HG03045 (cell line): ENCODE measurements at regions not wholly inside any gene's neighbourhood (a gene's known extent, or its start where the extent isn't known, plus 50 kb on each side); places are given as distances from the start of the nearest gene placed in this dataset.
"Not testable (repeated sequence)": the region's sequence is repeated elsewhere in the genome, so short reads cannot be mapped to it uniquely, and the experiment has no call there.

Experiments
- ATAC-seq: cut with Tn5 transposase; IDR thresholded peaks from one replicate; pipeline ENCODE4 v1.9.1; 2021; ENCODE audit warnings: mild to moderate bottlenecking, moderate library complexity; ENCODE audit not compliant: unreplicated experiment

DNA sequence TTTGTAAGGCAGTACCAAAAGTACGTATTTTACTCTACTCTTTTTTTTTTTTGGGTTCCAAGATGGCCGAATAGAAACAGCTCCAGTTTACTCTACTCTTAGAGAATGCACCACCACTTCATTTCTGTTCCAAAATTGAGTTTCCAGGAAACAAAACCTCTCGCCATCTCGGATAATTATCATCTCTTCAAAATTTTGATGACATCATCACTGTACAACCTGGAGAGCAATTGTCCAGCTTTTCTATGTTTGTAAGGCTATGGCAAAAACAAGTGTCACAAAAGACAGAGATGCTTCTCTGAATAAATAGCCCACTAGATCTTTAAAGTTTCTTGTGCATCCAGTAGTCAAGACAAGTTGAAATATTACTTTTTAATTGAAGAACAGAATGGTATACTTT is 1631.9 kb upstream of the CDH6 start:
- no peak for ATAC-seq

DNA sequence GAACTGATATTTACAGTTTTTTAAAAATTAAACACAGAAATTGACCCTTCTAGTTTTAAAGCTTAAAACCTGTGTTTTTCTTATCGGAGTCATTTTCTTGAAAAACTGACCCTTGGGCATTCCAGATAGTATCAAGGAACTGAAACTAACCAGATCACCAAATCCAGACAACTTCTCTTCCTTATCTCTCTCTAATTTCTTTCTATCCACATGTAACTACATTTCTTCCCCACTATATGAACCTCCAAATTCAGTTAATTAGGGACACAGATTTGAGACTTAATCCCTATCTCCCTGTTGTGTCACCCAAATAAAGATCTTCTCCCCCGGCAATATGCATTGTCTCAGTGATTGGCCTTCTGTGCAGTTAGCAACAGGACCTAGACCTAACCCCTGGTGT is 1643.0 kb upstream of the CDH6 start:
- ATAC-seq: no peak

DNA sequence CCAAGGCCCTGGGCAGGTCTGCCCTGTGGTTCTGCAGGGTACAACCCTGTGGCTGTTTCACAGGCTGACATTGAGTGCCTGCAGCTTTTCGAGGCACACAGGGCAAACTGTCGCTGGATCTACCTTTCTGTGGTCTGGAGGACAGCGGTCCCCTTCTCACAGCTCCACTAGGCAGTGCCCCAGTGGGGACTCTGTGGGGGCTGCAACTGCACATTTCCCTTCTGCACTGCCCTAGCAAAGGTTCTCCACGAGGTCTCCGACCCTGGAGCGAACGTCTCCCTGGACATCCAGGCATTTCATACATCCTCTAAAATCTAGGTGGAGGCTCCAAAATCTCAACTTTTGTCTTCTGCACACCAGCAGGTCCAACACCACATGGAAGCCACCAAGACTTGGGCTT is 1645.2 kb upstream of the CDH6 start:
- no peak for ATAC-seq

DNA sequence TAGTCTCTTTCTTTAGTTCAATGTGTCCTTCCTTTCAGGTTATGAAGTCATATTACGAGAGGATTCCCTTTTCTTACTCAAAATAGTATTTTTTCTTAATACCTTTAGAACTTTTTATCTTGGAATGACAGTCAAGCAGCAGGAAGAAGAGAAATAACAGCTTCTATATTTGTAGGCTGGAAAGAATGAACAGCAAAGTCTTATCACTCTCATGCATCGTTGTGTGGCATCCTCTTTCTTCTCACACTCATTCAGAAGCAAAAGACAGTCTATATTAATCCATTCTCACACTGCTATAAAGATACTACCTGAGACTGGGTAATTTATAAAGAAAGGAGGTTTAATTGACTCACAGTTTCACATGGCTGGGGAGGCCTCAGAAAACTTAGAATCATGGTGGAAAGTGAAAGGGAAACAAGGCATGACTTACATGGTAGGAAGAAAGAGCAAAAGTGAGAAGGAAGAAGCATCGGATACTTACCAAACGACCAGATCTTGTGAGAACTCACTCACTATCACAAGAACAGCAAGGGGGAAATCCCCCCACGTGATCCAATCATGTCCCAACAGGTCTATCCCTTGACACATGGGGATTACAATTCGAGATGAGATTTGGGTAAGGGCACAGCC is 1646.1 kb upstream of the CDH6 start:
- ATAC-seq: no peak

DNA sequence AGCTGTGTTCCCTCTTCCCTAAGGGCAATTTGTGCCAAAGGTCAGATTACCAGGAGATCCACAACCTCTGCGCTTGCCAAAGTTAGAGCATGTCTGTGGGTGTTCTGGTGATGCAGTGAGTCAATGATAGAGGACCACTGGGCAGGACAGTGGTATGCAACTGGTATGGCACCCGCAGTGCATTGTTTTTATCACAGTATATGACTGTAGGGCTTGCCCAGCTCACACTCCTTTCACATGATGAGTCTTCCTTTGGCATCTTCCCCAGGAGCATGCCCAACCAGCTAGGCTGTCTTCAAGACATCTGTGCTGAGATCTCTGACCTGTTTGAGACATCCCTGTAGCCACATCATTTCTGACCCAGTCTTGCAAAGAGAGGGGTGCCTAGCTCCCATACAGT is 1650.0 kb upstream of the CDH6 start:
- no peak for ATAC-seq

DNA sequence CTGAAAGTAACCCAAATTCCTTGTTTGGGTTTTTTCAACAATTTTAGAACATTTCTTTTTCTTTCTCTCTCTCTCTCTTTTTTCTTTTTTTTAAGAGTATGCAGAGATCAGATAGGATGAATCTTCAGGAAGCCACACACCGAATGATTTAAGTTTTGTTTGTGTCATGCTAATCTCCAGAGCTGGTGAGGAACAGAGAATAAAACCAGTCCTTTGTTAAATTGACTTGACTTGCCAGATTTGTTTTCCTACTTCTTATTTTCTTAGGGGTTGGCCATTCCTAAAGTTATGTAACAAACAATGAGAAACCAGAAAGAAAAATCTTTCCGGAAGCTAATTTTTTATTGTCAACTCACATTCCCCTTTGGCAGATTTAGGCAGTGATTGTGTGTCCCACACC is 1669.3 kb upstream of the CDH6 start:
- ATAC-seq: no peak

DNA sequence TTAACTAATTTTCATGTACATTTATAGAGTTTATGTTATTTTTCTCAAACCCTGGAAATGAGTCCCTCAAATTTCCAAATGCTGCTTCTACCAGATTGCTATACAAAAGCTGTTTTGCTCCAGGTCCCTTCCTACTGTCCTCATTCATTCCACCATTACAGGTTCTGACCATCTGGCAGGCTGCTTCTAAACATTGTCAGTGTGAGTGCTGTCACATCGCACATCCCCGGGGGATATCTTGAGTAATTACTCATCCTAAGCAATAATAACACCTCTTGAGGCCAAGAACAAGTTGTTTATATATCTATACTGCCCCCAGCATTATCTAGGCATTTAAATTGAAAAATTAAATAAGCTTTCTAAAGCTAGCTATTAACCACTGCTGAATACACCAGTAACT is 1675.3 kb upstream of the CDH6 start:
- ATAC-seq: no peak

DNA sequence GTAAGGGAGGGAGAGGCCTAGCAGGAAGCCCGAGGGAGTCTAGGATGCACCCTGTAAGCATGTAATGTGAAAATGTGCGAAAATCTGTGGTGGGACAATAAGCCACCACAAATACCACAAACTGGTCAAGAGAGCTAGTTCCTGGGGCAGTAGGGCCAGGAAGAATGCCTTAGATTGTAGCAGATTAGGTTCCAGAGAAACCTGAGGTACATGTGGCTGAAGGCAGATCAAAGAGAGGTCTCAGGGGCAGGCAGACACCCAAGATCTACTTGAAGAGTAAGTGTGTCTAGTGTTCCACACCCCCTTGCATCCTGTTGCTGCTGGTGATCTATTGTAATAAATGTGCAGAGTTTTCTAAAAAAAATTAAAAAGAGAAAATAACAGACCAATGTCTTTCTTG is 1677.3 kb upstream of the CDH6 start:
- ATAC-seq: no peak

DNA sequence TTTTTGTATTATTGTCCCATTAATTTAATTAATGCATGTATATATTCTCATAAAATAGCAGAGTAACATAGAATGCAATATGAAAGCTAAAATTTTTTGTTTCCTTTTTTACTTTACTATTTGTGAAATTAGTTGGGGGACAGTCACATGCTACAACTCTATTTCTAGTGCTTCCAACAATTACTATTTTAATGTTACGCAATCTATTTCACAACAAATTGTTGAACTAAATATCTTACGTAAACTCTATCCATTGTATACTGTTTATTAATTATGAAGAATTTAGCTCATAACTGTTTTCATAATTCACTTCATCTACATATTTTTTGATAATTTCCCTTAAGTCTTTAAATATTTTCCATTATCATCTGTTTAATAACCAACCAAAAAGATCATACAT is 1685.4 kb upstream of the CDH6 start:
- no peak for ATAC-seq

DNA sequence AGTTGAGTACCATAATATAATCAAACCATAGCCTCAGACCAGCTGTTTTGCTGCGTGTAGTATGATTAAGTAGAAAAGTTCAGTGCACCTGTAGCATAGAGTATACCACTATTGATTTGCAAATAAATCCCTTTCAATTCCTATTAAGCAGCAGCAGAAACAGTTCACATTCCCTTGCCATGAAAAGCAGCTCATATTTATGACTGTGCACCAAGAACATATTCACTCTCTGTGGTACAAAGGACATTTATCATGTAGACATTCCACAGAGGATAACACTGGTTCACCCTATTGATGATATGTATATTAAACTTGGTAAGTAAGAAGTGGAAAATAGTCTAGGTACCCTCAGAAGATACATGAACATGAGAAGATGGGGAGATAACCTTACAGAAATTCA is 1689.1 kb upstream of the CDH6 start:
- no peak for ATAC-seq

DNA sequence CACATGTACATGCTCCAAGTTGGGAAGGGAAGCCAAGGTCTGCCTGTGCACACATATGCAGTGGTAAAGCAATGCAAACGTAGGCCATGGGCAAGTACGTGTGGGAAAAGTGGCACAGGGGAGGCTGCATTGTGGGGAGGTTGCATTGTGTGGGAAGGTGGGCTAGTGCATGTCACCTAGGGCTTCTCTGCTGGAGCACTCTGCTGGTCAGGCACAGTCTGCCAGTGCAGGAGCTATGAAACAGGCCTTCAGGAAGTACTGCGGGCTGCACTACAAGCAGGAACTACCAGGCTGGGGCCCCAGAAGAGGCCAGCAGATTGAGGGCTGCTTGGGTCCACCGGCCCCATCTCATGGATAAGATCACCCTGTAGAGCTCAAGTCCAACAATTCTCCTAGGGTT is 1694.6 kb upstream of the CDH6 start:
- no peak for ATAC-seq

DNA sequence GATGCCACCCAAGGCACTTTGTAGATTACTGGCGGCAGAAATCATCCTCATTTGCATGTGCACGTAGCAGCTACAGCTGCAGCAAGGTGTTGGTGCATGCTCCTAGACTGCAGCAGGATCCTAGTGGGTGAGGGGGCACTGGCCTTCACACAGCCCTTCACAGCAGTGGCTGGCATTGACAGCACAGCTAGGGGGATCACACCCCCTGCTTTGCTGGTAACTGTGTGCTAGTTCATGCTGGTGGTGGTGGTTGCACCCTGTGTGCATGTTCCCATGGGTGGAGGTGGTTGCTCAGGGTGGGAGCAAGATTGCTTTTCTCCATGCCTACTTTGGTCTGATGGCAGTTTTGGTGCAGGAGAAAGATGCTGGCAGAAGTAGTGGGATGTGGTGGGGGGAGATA is 1695.1 kb upstream of the CDH6 start:
- ATAC-seq: no peak

DNA sequence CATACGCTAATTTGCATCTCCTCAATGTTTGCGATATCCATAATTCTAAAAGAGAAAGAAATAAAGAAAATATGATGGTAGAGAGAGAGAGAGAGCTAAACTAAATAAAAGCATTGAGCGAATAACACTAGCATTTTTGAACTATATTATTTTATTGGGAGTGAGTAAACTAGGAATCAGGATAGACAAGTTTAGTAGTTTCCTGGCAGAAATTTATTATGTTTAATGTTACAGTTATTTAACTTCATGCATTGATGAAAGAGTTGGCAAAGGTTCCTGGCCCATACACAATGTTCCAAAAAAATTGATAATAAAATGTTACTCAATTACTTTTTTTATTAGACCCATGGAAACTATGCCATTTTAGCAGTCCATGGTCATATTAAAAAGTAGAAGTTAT is 1708.2 kb upstream of the CDH6 start:
- ATAC-seq: no peak

DNA sequence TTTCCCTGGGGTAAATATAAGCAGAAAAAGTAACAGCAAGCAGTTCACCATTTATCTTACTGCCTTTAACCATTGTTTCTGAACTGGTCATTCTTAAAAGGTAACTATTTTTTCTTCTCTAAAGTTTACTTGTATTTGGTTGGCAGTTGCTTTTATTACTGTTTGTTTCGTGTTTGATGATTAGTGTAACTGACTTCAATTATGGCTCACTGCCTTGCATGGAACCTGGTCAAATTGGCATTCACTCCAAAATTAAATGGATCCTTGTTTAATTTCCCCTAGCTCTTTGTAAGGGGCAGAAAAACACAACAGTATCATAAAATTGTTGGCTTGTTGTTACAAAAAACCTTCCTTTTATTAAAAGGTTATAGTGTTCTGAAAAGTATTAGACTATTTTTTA is 1723.9 kb upstream of the CDH6 start:
- no peak for ATAC-seq

DNA sequence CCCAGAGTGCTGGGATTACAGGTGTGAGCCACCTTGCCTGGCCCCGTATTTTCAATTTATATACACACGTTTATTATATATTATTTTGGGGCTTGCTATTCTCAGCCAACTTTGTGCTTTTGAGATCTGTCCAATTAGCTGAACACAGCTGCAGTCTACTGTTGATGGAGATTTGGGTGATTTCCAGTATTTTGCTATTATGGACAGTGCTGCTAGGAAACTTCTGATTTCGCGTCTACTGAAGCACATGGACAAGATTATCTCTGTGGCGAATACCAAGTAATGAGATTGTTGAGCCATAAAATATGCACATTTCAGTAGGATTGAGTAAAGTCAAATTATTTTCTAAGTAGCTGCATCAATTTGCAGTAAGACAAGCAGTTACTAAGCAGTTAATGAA is 1731.2 kb upstream of the CDH6 start:
- no peak for ATAC-seq

DNA sequence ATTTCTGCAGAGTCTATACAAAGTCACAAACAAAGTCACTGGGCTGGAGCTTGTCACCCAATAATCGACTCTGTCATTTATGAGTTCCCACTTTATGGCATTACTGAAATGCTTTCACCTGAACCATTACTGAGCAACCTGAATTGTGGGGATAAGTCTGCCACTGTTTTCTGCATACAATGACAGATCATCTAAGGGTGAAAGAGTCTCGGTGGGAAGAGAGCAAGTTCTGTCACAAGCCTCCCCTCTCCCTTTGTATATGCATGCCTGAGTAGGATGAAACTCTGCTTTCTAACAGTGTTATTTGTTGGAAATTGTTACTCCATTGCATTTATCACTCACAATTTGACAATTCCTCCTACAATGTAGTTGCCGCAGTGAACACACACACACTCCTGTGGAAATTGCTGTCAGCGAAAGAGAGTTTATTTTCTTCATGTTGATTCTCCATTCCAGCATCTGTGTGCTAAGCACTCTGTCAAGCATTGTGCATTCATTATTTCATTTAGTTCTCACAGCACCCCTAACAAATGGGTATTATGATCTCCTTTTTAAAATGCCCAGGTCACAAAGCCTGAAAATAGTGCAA is 1732.4 kb upstream of the CDH6 start:
- no peak for ATAC-seq

DNA sequence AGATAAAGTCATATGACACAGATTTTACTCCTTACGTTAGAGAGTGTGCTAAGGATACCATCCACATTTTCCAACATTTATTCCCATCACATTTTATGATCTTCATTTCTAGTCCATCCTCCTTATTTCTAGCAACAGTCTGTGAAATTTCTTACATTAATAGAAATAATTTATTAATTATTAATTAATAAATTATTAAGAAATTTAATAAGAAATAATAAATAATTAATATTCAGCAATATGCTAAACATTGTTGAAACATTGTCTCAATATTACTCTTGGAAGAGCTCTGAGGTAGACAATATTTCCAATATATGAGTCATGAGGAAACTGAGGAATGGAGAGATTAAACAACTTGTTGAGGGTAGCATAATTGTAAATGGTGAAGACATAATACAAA is 1742.5 kb upstream of the CDH6 start:
- not testable (repeated sequence) for ATAC-seq

DNA sequence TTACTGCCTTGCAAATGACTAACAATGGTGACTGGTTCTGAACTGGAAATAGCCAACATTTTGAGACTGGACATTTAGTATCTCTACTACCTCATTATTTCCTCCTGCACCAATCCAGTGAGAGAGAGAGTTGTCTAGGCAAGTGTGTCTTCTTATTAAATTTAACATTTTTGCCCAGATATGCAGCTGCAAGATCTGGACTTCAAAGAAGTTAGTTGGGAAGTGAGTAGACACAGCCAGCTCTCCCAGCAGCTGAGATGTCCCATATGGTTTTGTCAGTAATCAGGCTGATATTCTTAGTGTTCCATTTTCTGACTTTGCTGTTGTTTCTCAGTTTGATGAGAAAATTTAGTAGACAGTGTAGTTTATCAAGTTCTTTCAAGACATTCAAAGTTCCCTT is 1778.8 kb upstream of the CDH6 start:
- no peak for ATAC-seq

DNA sequence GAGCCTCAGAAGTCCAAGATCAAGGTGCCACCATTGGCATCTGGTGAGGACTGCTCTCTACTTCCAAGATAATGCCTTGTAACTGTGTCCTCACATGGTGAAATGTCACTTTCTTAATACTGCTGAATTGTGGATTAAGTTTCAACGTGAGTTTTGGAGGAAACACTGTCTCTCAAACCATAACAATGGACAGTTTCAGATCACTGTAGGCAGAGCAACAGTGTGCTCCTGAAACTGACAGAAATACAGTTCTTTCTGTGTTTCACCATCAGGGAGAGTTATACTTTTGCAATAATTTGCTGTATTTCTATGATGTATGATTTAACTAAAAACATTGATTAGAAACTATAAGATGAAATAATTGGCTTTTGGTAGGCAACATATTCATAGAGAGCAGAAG is 1780.5 kb upstream of the CDH6 start:
- no peak for ATAC-seq

DNA sequence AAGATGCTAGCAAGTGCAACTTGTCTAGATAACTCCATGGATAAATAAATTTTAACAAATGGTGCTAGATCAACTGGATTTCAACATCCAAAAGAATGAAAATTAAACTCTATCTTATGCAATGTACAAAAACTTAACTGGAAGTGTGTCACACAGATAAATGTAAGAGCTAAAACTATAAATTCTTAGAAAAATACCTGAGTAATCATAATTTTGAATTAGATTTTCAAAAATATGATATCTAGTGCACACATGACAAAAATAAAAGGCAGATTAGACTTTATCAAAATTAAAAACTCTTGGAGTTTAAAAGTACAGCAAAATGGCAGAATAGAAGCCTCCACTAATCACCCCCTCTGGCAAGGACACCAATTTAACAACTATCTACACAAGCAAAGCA is 1791.2 kb upstream of the CDH6 start:
- no peak for ATAC-seq

DNA sequence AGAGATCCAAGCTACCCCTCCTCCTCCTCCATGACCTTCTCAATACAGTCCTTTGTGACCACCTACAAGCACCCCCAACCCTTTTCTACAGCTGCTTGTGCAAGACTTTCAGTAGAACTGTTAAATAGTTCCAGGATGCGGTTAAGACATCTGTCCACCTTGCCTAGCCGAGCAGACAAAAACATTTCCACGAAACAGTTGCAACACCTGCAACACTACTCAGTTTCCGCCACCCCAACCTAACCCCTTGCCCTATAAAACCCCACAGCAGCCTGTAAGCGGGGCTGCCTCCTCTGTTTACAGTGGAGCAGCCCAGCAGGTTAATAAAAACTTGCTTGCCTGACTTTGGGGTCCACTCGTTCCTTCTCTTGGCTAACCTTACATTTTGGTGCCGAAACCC is 1803.5 kb upstream of the CDH6 start:
- no peak for ATAC-seq

DNA sequence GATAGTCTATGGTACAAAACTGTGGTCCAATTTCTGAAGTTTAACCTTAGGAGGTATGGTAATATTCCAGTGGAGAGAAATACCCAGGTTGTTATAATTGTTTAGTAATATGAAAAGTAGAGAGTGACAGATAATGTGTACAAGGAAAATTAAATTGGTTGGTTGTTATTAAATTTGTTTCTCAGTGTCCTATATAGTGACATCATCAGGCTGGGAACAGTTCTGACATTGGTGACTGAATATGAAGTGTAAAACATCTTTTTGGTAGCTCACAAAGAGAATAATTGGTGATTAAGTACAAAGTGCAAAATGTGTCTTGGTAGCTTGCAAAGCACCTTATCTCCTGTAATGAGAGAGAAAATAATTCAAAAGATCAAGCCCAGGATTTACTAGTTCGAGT is 1806.1 kb upstream of the CDH6 start:
- no peak for ATAC-seq

DNA sequence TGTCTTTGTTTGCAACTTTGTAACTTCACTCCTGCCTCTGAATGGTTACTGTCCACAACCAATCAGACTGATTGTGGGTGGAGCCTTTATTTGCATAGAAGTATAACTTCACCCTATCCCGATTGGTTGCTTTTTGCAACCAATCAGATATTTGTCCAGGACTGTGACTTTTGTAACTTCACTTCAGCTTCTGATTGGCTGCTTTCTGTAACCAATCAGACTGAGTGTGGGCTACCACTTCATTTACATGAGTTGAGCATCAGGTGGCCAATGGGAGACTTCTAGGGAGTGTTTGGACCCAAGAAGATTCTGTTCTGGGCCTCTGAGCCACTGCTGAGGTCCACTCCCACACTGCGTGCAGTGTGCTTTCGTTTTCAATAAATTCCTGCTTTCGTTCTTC is 1810.7 kb upstream of the CDH6 start:
- no peak for ATAC-seq
